Activated T-helper 17 cell treated with anti-CD3 and anti-CD28 coated beads, Interleukin-2, amount 50 U/mL, for 72 hours (primary cell): ENCODE measurements at regions not wholly inside any gene's neighbourhood (a gene's known extent, or its start where the extent isn't known, plus 50 kb on each side); places are given as distances from the start of the nearest gene placed in this dataset.

Experiments used
- ATAC-seq: fragments of 150-1000 bp; cut with Tn5 transposase; replicated peaks from 2 replicates; pipeline ENCODE4 v1.10.0; 2021; ENCODE audit warnings: mild to moderate bottlenecking, moderate library complexity
- H3K27ac Mint-ChIP-seq: one replicate; pipeline ENCODE4 v1.8.0; 2022; ENCODE audit warnings: mixed read lengths
- H3K27me3 Mint-ChIP-seq: one replicate; pipeline ENCODE4 v1.8.0; 2022; ENCODE audit warnings: mixed read lengths
- H3K36me3 Mint-ChIP-seq: one replicate; pipeline ENCODE4 v1.8.0; 2022; ENCODE audit warnings: low read depth, mild to moderate bottlenecking, mixed read lengths
- H3K4me1 Mint-ChIP-seq: one replicate; pipeline ENCODE4 v1.8.0; 2022; ENCODE audit warnings: mixed read lengths
- H3K4me3 Mint-ChIP-seq: one replicate; pipeline ENCODE4 v1.8.0; 2022; ENCODE audit warnings: mild to moderate bottlenecking, mixed read lengths
- H3K9me3 Mint-ChIP-seq: one replicate; pipeline ENCODE4 v1.8.0; 2022; ENCODE audit warnings: mixed read lengths

- Mint-ChIP-seq H3K4me3 (no peak overlapping the region), H3K4me1 (no peaks in the 10 kb centered on the region), H3K27ac (no peak overlapping the region), H3K9me3 (no peaks in the 10 kb centered on the region), H3K36me3 (no peaks in the 10 kb centered on the region), H3K27me3 (peaks cover 31% of the 10 kb centered on the region)
- no peak for ATAC-seq
These were observed 161.4 kb upstream of the SH3BP4 start for GRCh38 chr2:234790380-234790779.

- ATAC-seq = no peak
- H3K9me3 Mint-ChIP-seq = no peaks in the 10 kb centered on the region
These were observed 162.1 kb upstream of the SH3BP4 start for GRCh38 chr2:234789556-234790325.

DNA sequence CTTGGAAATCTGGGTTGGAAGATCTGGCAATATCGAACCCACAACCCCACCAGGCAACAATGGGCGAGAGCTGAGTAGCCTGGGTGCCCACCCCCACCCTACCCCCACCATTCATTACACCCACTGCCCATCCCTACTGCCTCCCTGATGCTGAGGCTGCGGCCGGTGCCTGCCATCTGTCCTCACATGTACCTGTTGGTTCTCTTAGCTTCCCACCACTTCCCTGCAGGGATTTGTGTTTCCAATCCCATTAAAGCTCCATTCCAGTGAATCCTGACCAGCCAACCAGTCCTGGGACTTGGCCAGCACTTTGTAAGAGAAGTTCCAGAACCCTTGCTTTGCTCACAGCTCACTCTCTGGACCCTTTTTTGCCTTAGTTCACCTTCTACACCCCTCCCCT lies 163.0 kb upstream of the SH3BP4 start:
- Mint-ChIP-seq H3K9me3 (peaks cover 7% of the 10 kb centered on the region), H3K27me3 (peaks cover 31% of the 10 kb centered on the region), H3K4me1 (no peaks in the 10 kb centered on the region), H3K4me3 (no peak overlapping the region), H3K36me3 (no peaks in the 10 kb centered on the region), H3K27ac (no peak overlapping the region)
- no peak for ATAC-seq

More at GRCh38 chr2:234789556-234790325, 162.1 kb upstream of the SH3BP4 start:
- peaks cover 25% of the 10 kb centered on the region for H3K27me3 Mint-ChIP-seq
- no peak overlapping the region for H3K4me3 Mint-ChIP-seq
- H3K27ac Mint-ChIP-seq = no peak overlapping the region
- H3K4me1 Mint-ChIP-seq = no peaks in the 10 kb centered on the region
- H3K36me3 Mint-ChIP-seq = no peaks in the 10 kb centered on the region

GRCh38 chr2:234788381-234788780 lies 163.4 kb upstream of the SH3BP4 start:
- H3K4me3 Mint-ChIP-seq = no peak overlapping the region
- peaks cover 31% of the 10 kb centered on the region for H3K27me3 Mint-ChIP-seq

DNA sequence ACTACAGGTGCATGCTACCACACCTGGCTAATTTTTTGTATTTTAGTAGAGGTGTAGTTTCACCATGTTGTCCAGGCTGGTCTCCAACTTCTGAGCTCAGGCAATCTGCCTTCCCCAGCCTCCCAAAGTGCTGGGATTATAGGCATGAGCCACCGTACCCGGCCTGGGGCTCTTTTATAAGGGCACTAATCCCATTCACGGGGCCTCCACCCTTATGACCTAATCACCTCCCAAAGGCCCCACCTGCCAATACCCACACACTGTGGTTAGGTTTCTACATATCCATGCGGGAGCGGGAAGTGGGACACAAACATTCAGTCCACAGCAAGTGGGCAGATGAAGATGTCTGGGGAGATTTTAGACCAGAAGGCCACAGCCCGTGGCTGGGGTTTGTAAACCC lies 164.7 kb upstream of the SH3BP4 start:
- no peaks in the 10 kb centered on the region for H3K4me1 Mint-ChIP-seq
- no peak for ATAC-seq
- H3K36me3 Mint-ChIP-seq = no peaks in the 10 kb centered on the region
- H3K27ac Mint-ChIP-seq = no peak overlapping the region
- H3K9me3 Mint-ChIP-seq = peaks cover 10% of the 10 kb centered on the region
- peaks cover 31% of the 10 kb centered on the region for H3K27me3 Mint-ChIP-seq
- H3K4me3 Mint-ChIP-seq = no peak overlapping the region

More at GRCh38 chr2:234788381-234788780, 163.4 kb upstream of the SH3BP4 start:
- Mint-ChIP-seq H3K4me1 (no peaks in the 10 kb centered on the region), H3K27ac (no peak overlapping the region), H3K36me3 (no peaks in the 10 kb centered on the region), H3K9me3 (peaks cover 10% of the 10 kb centered on the region)
- no peak for ATAC-seq

DNA sequence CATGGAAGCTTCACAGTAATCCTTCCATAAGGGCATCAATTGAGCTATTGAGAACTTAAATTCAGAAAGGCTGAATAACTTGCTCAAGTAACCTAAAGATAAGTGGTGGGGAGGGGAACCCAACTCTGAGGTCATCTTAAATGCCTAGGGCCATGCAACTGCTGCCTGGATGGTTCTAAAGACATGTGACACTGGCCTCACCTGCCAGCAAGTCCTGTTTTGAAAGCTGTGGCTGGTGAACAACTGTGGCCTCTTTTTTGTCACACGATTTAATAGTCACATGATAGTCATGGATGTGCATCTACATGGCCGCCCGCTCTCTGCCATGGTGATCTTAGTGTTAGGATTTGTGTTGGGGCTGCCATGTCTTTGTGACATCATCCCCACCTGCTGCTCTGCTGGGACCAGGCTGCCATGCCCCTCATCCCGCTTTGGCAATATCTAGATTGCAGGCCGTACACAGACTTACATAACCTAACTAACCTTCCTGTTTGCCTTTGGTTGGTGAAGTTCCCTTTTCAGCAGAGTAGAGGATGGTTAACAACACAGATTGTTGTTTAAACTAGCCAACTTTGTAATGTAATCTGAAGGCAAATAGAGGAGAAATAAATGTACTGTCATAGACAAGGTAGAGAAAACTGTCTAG lies 177.9 kb upstream of the SH3BP4 start:
- Mint-ChIP-seq H3K27ac (no peak overlapping the region), H3K9me3 (no peaks in the 10 kb centered on the region), H3K27me3 (peaks cover 41% of the 10 kb centered on the region), H3K36me3 (no peaks in the 10 kb centered on the region), H3K4me1 (no peaks in the 10 kb centered on the region), H3K4me3 (no peak overlapping the region)
- no peak for ATAC-seq

- no peak for ATAC-seq
- no peak overlapping the region for H3K4me3 Mint-ChIP-seq
- no peaks in the 10 kb centered on the region for H3K4me1 Mint-ChIP-seq
- H3K9me3 Mint-ChIP-seq = no peaks in the 10 kb centered on the region
- no peak overlapping the region for H3K27ac Mint-ChIP-seq
- H3K36me3 Mint-ChIP-seq = no peaks in the 10 kb centered on the region
- H3K27me3 Mint-ChIP-seq = peaks cover 44% of the 10 kb centered on the region
These were observed 178.7 kb upstream of the SH3BP4 start for GRCh38 chr2:234773129-234773528.

- no peak overlapping the region for H3K4me3 Mint-ChIP-seq
- no peaks in the 10 kb centered on the region for H3K9me3 Mint-ChIP-seq
- H3K27me3 Mint-ChIP-seq = peaks cover 44% of the 10 kb centered on the region
- no peaks in the 10 kb centered on the region for H3K36me3 Mint-ChIP-seq
- H3K4me1 Mint-ChIP-seq = no peaks in the 10 kb centered on the region
- ATAC-seq = no peak
- no peak overlapping the region for H3K27ac Mint-ChIP-seq
These were observed 179.1 kb upstream of the SH3BP4 start for GRCh38 chr2:234772733-234773060.

- Mint-ChIP-seq H3K4me3 (no peak overlapping the region), H3K27ac (no peak overlapping the region), H3K27me3 (peaks cover 44% of the 10 kb centered on the region), H3K9me3 (no peaks in the 10 kb centered on the region), H3K36me3 (no peaks in the 10 kb centered on the region), H3K4me1 (no peaks in the 10 kb centered on the region)
- no peak for ATAC-seq
These were observed 179.7 kb upstream of the SH3BP4 start for GRCh38 chr2:234771980-234772732.

- H3K27ac Mint-ChIP-seq = no peak overlapping the region
- H3K27me3 Mint-ChIP-seq = peaks cover 38% of the 10 kb centered on the region
- no peaks in the 10 kb centered on the region for H3K9me3 Mint-ChIP-seq
- no peaks in the 10 kb centered on the region for H3K4me1 Mint-ChIP-seq
- H3K4me3 Mint-ChIP-seq = no peak overlapping the region
- no peaks in the 10 kb centered on the region for H3K36me3 Mint-ChIP-seq
- no peak for ATAC-seq
These were observed 180.6 kb upstream of the SH3BP4 start for GRCh38 chr2:234771176-234771575.

DNA sequence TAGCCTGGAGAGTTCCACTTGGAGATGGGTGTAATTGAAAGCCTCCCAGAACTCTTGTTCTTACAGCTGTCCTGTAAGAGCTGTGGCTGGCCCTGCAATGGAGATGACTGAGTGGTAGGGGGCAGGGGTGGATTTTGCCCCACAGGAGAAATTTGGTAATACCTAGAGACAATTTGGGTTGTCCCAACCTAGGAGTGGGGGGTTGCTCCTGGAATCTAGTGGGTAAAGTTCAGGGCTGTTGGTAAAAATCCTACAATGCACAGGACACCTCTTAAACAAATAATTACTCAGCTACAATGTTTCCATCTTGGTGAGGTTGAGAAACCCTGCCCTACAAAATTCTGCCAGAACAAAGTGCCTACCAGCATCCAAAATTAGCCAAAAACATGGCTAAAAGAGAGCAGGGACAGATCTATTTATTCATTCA lies 181.1 kb upstream of the SH3BP4 start:
- H3K9me3 Mint-ChIP-seq = no peaks in the 10 kb centered on the region
- H3K27me3 Mint-ChIP-seq = peaks cover 40% of the 10 kb centered on the region
- ATAC-seq = no peak
- no peak overlapping the region for H3K27ac Mint-ChIP-seq
- no peak overlapping the region for H3K4me3 Mint-ChIP-seq
- H3K4me1 Mint-ChIP-seq = no peaks in the 10 kb centered on the region
- no peaks in the 10 kb centered on the region for H3K36me3 Mint-ChIP-seq

GRCh38 chr2:234770031-234770506 lies 181.7 kb upstream of the SH3BP4 start:
- no peak for ATAC-seq
- Mint-ChIP-seq H3K9me3 (no peaks in the 10 kb centered on the region), H3K36me3 (no peaks in the 10 kb centered on the region), H3K27me3 (peaks cover 41% of the 10 kb centered on the region), H3K4me3 (no peak overlapping the region), H3K27ac (no peak overlapping the region), H3K4me1 (no peaks in the 10 kb centered on the region)

- no peaks in the 10 kb centered on the region for H3K9me3 Mint-ChIP-seq
These were observed 183.1 kb upstream of the SH3BP4 start for GRCh38 chr2:234768608-234769196.

DNA sequence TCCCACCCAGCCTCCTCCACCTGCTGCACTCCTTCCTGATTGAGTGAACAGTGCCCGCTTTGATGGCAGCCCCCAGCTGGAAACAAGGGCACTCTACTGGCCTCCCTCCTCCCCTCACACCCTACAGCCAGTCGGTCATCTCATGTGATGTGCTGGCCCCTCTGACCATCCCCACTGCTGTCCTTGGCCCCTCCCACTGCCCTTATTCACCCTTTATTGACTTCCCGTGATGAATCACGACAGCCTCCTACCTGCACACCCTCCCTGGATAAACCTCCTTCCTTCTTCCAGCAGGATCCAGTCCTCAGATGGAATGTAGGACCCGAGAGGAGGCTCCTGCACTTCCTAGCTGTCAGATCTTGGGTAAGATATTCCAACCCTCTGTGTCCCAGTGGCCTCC lies 186.5 kb upstream of the SH3BP4 start:
- Mint-ChIP-seq H3K4me3 (no peak overlapping the region), H3K36me3 (no peaks in the 10 kb centered on the region), H3K27me3 (peaks cover 22% of the 10 kb centered on the region), H3K27ac (no peak overlapping the region), H3K9me3 (no peaks in the 10 kb centered on the region), H3K4me1 (no peaks in the 10 kb centered on the region)
- no peak for ATAC-seq

More at GRCh38 chr2:234768608-234769196, 183.1 kb upstream of the SH3BP4 start:
- Mint-ChIP-seq H3K27ac (no peak overlapping the region), H3K27me3 (peaks cover 35% of the 10 kb centered on the region), H3K4me3 (no peak overlapping the region), H3K36me3 (no peaks in the 10 kb centered on the region), H3K4me1 (no peaks in the 10 kb centered on the region)
- no peak for ATAC-seq
